Vagina (tissue), 2 donors: ENCODE measurements at regions not wholly inside any gene's neighbourhood (a gene's known extent, or its start where the extent isn't known, plus 50 kb on each side); places are given as distances from the start of the nearest gene placed in this dataset.

ENCODE experiments used
- POLR2A ChIP-seq, 2 donors: fragments of 450-650 bp; IDR thresholded peaks; one replicate each; pipeline ENCODE4 v1.6.1; 2017; ENCODE audit warnings: antibody characterized with exemption in 2 of 2, mild to moderate bottlenecking in 2 of 2, moderate library complexity in 2 of 2
- POLR2AphosphoS5 ChIP-seq, 2 donors: sonication (generic); formaldehyde crosslinking; IDR thresholded peaks; one replicate each; pipeline ENCODE4 v1.9.0; 2017; ENCODE audit warnings: antibody characterized with exemption in 2 of 2, mild to moderate bottlenecking in 2 of 2, low read depth in 1 of 2; ENCODE audit not compliant: insufficient read depth in 1 of 2
- TF ChIP-seq, protein P1 (sequence below), 3 experiments: fragments of 450-650 bp in 2 of 3; fragments of 200-600 bp in 1 of 3; sonication (generic) in 1 of 3; IDR thresholded peaks; one replicate each; pipeline ENCODE4 v1.5.1; 2017 to 2019; ENCODE audit warnings: antibody characterized with exemption in 3 of 3, mild to moderate bottlenecking in 2 of 3, moderate library complexity in 2 of 3

GRCh38 chr5:146947181-146947941 is 68.8 kb upstream of the PPP2R2B start:
- TF ChIP-seq, protein P1, sequence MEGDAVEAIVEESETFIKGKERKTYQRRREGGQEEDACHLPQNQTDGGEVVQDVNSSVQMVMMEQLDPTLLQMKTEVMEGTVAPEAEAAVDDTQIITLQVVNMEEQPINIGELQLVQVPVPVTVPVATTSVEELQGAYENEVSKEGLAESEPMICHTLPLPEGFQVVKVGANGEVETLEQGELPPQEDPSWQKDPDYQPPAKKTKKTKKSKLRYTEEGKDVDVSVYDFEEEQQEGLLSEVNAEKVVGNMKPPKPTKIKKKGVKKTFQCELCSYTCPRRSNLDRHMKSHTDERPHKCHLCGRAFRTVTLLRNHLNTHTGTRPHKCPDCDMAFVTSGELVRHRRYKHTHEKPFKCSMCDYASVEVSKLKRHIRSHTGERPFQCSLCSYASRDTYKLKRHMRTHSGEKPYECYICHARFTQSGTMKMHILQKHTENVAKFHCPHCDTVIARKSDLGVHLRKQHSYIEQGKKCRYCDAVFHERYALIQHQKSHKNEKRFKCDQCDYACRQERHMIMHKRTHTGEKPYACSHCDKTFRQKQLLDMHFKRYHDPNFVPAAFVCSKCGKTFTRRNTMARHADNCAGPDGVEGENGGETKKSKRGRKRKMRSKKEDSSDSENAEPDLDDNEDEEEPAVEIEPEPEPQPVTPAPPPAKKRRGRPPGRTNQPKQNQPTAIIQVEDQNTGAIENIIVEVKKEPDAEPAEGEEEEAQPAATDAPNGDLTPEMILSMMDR (IDR thresholded peaks at IDR 0.05) = no peak
- TF ChIP-seq POLR2A (IDR thresholded peaks at IDR 0.05) (no peak), POLR2AphosphoS5 (IDR thresholded peaks at IDR 0.05; ENCODE audit: insufficient read depth in 1 of 2, low read depth in 1 of 2) (no peak)
